ENCODE measurements at regions not wholly inside any gene's neighbourhood (a gene's known extent, or its start where the extent isn't known, plus 50 kb on each side); places are given as distances from the start of the nearest gene placed in this dataset.

GRCh38 chr2:111663471-111664274, 220.3 kb downstream of the ANAPC1 start:
- H4K20me1 ChIP-seq (ENCODE audit: insufficient read depth) = no peaks in the 10 kb centered on the region
- no peak overlapping the region for H3K9ac ChIP-seq (ENCODE audit: low read length)
- no peaks in the 10 kb centered on the region for H3K27me3 ChIP-seq (ENCODE audit: insufficient read depth, low read length)
- no TSS peak for BruUV-seq (replicated peaks)
- POLR2A ChIA-PET = no interaction called here
- ATAC-seq (no peak), DNase-seq (ENCODE audit: low read depth, low spot score) (no peak)
- H3K4me2 ChIP-seq (ENCODE audit: low read length) = no peak overlapping the region
- intact Hi-C loops (cut with micrococcal nuclease) = no loop called here
- no peak overlapping the region for H3K4me3 ChIP-seq (replicated peaks in 1 of 2; ENCODE audit: low read depth in 1 of 2, low read length in 2 of 2)
- H3K79me2 ChIP-seq (ENCODE audit: insufficient read depth, low read length) = no peaks in the 10 kb centered on the region
- H2AFZ ChIP-seq (ENCODE audit: low read depth, low read length, poor library complexity, severe bottlenecking) = no peak overlapping the region
- peaks cover 12 to 16% of the 10 kb centered on the region in 2 experiments for H3K4me1 ChIP-seq (ENCODE audit: control insufficient read depth in 1 of 2, insufficient read depth in 2 of 2, low read length in 2 of 2)
- H3K36me3 ChIP-seq (ENCODE audit: control insufficient read depth in 1 of 2, insufficient read depth in 2 of 2, low read length in 2 of 2) = no peaks in the 10 kb centered on the region
- no peaks in the 10 kb centered on the region for H3K9me3 ChIP-seq (ENCODE audit: control insufficient read depth in 1 of 2, insufficient read depth in 1 of 2, low read depth in 1 of 2, low read length in 2 of 2)
- H3K9me2 ChIP-seq (ENCODE audit: insufficient read depth) = no peaks in the 10 kb centered on the region
- H3K27ac ChIP-seq (ENCODE audit: low read depth, low read length) = no peak overlapping the region
- TF ChIP-seq TCF7L2 (IDR thresholded peaks at IDR 0.05; ENCODE audit: borderline replicate concordance, extremely low read depth, insufficient read depth, insufficient read length) = no peak
- peak; percentile 9; the same call in 1 of the 2 replicates for TF ChIP-seq RAD21 (IDR thresholded peaks at IDR 0.05; ENCODE audit: low read depth)
- TF ChIP-seq JUND (IDR thresholded peaks at IDR 0.05) = no peak
- TF ChIP-seq CEBPB (IDR thresholded peaks at IDR 0.05; ENCODE audit: low read depth) = no peak
- RAD21 ChIA-PET (ENCODE audit: low non-redundant PET in 1 of 2, low total read pairs in 2 of 2, uncharacterized antibody in 2 of 2, unreplicated experiment in 2 of 2) = no interaction called here
- CTCF ChIA-PET = no interaction called here

GRCh38 chr2:111664275-111664850, 219.6 kb downstream of the ANAPC1 start:
- no peaks in the 10 kb centered on the region for H4K20me1 ChIP-seq (ENCODE audit: insufficient read depth)
- no TSS peak for BruUV-seq (replicated peaks)

More at GRCh38 chr2:111664275-111664850, 219.6 kb downstream of the ANAPC1 start:
- no peak for ATAC-seq
- H3K9ac ChIP-seq (ENCODE audit: low read length) = no peak overlapping the region
- ChIA-PET RAD21 (ENCODE audit: low non-redundant PET in 1 of 2, low total read pairs in 2 of 2, uncharacterized antibody in 2 of 2, unreplicated experiment in 2 of 2) (no interaction called here), POLR2A (no interaction called here), CTCF (no interaction called here)
- H3K9me3 ChIP-seq (ENCODE audit: control insufficient read depth in 1 of 2, insufficient read depth in 1 of 2, low read depth in 1 of 2, low read length in 2 of 2) = no peaks in the 10 kb centered on the region
- no peak overlapping the region for H3K27ac ChIP-seq (ENCODE audit: low read depth, low read length)
- no peaks in the 10 kb centered on the region for H3K9me2 ChIP-seq (ENCODE audit: insufficient read depth)
- H3K27me3 ChIP-seq (ENCODE audit: insufficient read depth, low read length) = no peaks in the 10 kb centered on the region
- H3K4me1 ChIP-seq (ENCODE audit: control insufficient read depth in 1 of 2, insufficient read depth in 2 of 2, low read length in 2 of 2) = peaks cover 7 to 10% of the 10 kb centered on the region in 2 experiments
- intact Hi-C loops (cut with micrococcal nuclease) = no loop called here
- no peak overlapping the region for H3K4me3 ChIP-seq (replicated peaks in 1 of 2; ENCODE audit: low read depth in 1 of 2, low read length in 2 of 2)
- no peak for TF ChIP-seq YY1 (IDR thresholded peaks at IDR 0.05; ENCODE audit: extremely low read depth, insufficient replicate concordance, low read depth, low read length)
- DNase-seq (ENCODE audit: low read depth, low spot score) = no peak
- no peak overlapping the region for H2AFZ ChIP-seq (ENCODE audit: low read depth, low read length, poor library complexity, severe bottlenecking)
- H3K4me2 ChIP-seq (ENCODE audit: low read length) = no peak overlapping the region
- no peaks in the 10 kb centered on the region for H3K36me3 ChIP-seq (ENCODE audit: control insufficient read depth in 1 of 2, insufficient read depth in 2 of 2, low read length in 2 of 2)
- H3K79me2 ChIP-seq (ENCODE audit: insufficient read depth, low read length) = no peaks in the 10 kb centered on the region

Data from HCT116 (cell line).